Stimulated activated CD4-positive, alpha-beta T cell treated with anti-CD3 and anti-CD28 coated beads, Interleukin-4, amount 100 ng/mL, for 1 hour (primary cell): ENCODE measurements at regions not wholly inside any gene's neighbourhood (a gene's known extent, or its start where the extent isn't known, plus 50 kb on each side); places are given as distances from the start of the nearest gene placed in this dataset.
"Not testable (repeated sequence)": the region's sequence is repeated elsewhere in the genome, so short reads cannot be mapped to it uniquely, and the experiment has no call there.

ENCODE experiments used
- DNase-seq: peaks from one replicate; pipeline ENCODE4 v3.0.0-alpha.2; 2020

GRCh38 chr4:138658518-138658917 lies 357.1 kb upstream of the NOCT start:
- DNase-seq: no peak

- DNase-seq: no peak
Measured at GRCh38 chr4:138656990-138657389, 358.6 kb upstream of the NOCT start.

- no peak for DNase-seq
Measured at GRCh38 chr4:138655985-138656384, 359.6 kb upstream of the NOCT start.

GRCh38 chr4:138655286-138655685 lies 360.3 kb upstream of the NOCT start:
- DNase-seq: no peak

GRCh38 chr4:138650929-138651448 lies 364.6 kb upstream of the NOCT start:
- DNase-seq: no peak

GRCh38 chr4:138650495-138650894 lies 365.1 kb upstream of the NOCT start:
- DNase-seq: no peak

GRCh38 chr4:138647433-138647832 lies 368.1 kb upstream of the NOCT start:
- DNase-seq: no peak

GRCh38 chr4:138646383-138646782 lies 369.2 kb upstream of the NOCT start:
- DNase-seq: no peak

- DNase-seq: no peak
Measured at GRCh38 chr4:138645289-138645688, 370.3 kb upstream of the NOCT start.

- no peak for DNase-seq
Measured at GRCh38 chr4:138644322-138644721, 371.3 kb upstream of the NOCT start.

- DNase-seq: no peak
Measured at GRCh38 chr4:138643827-138644226, 371.8 kb upstream of the NOCT start.

GRCh38 chr4:138639018-138639741 lies 376.4 kb upstream of the NOCT start:
- no peak for DNase-seq

- DNase-seq: no peak
Measured at GRCh38 chr4:138636781-138637180, 378.8 kb upstream of the NOCT start.

GRCh38 chr4:138634915-138635314 lies 380.7 kb upstream of the NOCT start:
- no peak for DNase-seq

GRCh38 chr4:138633580-138633904 lies 382.0 kb upstream of the NOCT start:
- no peak for DNase-seq

- no peak for DNase-seq
Measured at GRCh38 chr4:138632856-138633579, 382.6 kb upstream of the NOCT start.

- DNase-seq: no peak
Measured at GRCh38 chr4:138630666-138631065, 384.9 kb upstream of the NOCT start.

- no peak for DNase-seq
Measured at GRCh38 chr4:138629669-138630068, 385.9 kb upstream of the NOCT start.

GRCh38 chr4:138627096-138627495 lies 384.9 kb upstream of the SLC7A11 start:
- no peak for DNase-seq

- DNase-seq: not testable (repeated sequence)
Measured at GRCh38 chr4:138622362-138622761, 380.2 kb upstream of the SLC7A11 start.

GRCh38 chr4:138616775-138617174 lies 374.6 kb upstream of the SLC7A11 start:
- DNase-seq: no peak

- DNase-seq: no peak
Measured at GRCh38 chr4:138614398-138615142, 372.4 kb upstream of the SLC7A11 start.

- DNase-seq: no peak
Measured at GRCh38 chr4:138612428-138612827, 370.3 kb upstream of the SLC7A11 start.

- DNase-seq: no peak
Measured at GRCh38 chr4:138611721-138612120, 369.6 kb upstream of the SLC7A11 start.
